GM18508 (cell line): ENCODE measurements at regions not wholly inside any gene's neighbourhood (a gene's known extent, or its start where the extent isn't known, plus 50 kb on each side); places are given as distances from the start of the nearest gene placed in this dataset.

Experiments used
- ATAC-seq: cut with Tn5 transposase; IDR thresholded peaks from one replicate; pipeline ENCODE4 v1.9.1; 2021; ENCODE audit warnings: moderate number of reproducible peaks; ENCODE audit not compliant: insufficient read depth, unreplicated experiment

- no peak for ATAC-seq
Observed at GRCh38 chr4:110945600-110945999, 322.7 kb upstream of the PITX2 start.

GRCh38 chr4:110949542-110949941 is 326.7 kb upstream of the PITX2 start:
- ATAC-seq: no peak

GRCh38 chr4:110950731-110951130 is 327.9 kb upstream of the PITX2 start:
- ATAC-seq: no peak

- ATAC-seq: no peak
Observed at GRCh38 chr4:110953191-110953590, 330.3 kb upstream of the PITX2 start.

- ATAC-seq: no peak
Observed at GRCh38 chr4:110953898-110954297, 331.0 kb upstream of the PITX2 start.

GRCh38 chr4:110955748-110956147 is 332.9 kb upstream of the PITX2 start:
- no peak for ATAC-seq

- no peak for ATAC-seq
Observed at GRCh38 chr4:110959041-110959643, 336.3 kb upstream of the PITX2 start.

- ATAC-seq: no peak
Observed at GRCh38 chr4:110961066-110961465, 338.2 kb upstream of the PITX2 start.

- ATAC-seq: no peak
Observed at GRCh38 chr4:110962616-110963015, 339.7 kb upstream of the PITX2 start.

GRCh38 chr4:110963662-110964280 is 340.9 kb upstream of the PITX2 start:
- no peak for ATAC-seq

- no peak for ATAC-seq
Observed at GRCh38 chr4:110967936-110968335, 345.1 kb upstream of the PITX2 start.

- ATAC-seq: no peak
Observed at GRCh38 chr4:110970642-110971041, 347.8 kb upstream of the PITX2 start.

GRCh38 chr4:110975338-110975737 is 352.5 kb upstream of the PITX2 start:
- ATAC-seq: no peak

- no peak for ATAC-seq
Observed at GRCh38 chr4:110977554-110977953, 354.7 kb upstream of the PITX2 start.

- no peak for ATAC-seq
Observed at GRCh38 chr4:110978761-110979160, 355.9 kb upstream of the PITX2 start.

- no peak for ATAC-seq
Observed at GRCh38 chr4:110982486-110982885, 359.6 kb upstream of the PITX2 start.

GRCh38 chr4:110988722-110989121 is 365.8 kb upstream of the PITX2 start:
- ATAC-seq: no peak

- ATAC-seq: no peak
Observed at GRCh38 chr4:110989125-110989524, 366.2 kb upstream of the PITX2 start.

- no peak for ATAC-seq
Observed at GRCh38 chr4:110994781-110995180, 371.9 kb upstream of the PITX2 start.

- ATAC-seq: no peak
Observed at GRCh38 chr4:110998320-110998719, 375.4 kb upstream of the PITX2 start.

- ATAC-seq: no peak
Observed at GRCh38 chr4:111011458-111011857, 388.6 kb upstream of the PITX2 start.

GRCh38 chr4:111013846-111014245 is 391.0 kb upstream of the PITX2 start:
- no peak for ATAC-seq
